ENCODE measurements at regions not wholly inside any gene's neighbourhood (a gene's known extent, or its start where the extent isn't known, plus 50 kb on each side); places are given as distances from the start of the nearest gene placed in this dataset.

- Mint-ChIP-seq H3K9me3 (no peaks in the 10 kb centered on the region), H3K36me3 (no peaks in the 10 kb centered on the region), H3K4me3 (no peak overlapping the region), H3K27me3 (peaks cover 10% of the 10 kb centered on the region), H3K4me1 (no peaks in the 10 kb centered on the region), H3K27ac (no peak overlapping the region)
These were observed 82.4 kb upstream of the RTL6 start for GRCh38 chr22:44580176-44581095.

DNA sequence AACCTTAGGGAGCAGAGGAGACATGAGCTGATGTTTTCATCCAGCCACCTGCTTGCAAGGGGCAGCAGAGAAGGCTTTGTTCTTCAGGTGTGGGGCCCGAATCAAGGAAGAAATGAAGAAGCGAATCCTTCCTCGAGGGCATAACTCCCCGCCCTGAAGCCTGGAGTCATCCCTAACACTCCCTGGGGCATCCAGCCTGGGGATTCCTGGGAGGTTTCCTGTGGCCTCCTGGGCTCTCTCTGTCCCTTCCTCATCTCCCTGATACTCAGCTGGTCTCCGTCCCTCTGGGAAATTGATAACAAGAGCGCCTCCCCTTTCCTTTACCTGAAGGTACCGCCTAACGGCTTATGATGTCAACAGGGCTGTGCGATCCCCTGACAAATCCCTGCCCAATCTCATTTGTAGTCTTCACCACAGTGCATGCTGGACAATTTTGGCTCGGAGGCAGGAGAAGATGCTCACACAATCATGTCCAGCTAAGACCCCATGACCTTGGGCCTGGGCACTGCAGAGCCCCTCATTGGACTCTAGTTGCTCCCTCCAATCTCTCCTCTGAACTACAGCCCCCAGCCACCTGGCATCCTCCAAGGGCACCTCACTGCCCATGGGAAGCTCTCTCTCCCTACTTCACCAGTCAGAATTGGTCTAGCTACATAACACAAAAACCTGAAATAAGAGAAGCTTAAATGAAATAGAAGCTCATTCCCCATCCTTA, 80.6 kb upstream of the RTL6 start:
- no peak overlapping the region for H3K4me3 Mint-ChIP-seq
- H3K27me3 Mint-ChIP-seq: peaks cover 13% of the 10 kb centered on the region

DNA sequence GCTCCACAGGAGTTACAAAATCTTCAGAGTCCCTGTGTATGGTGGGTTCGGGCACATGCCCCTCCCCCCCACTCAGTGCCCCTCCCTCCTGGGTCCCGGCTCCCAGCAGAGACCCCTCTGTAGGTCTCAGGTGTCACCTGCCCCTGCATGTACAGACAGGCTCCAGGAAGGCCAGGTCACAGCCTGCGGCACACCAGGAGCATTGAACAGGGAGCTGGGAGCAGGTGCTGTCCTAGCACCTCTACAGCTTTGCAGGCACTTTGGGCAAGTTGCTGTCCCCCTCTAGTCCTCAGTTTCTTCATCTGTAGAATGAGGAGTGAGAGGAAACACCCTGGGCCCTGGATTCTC, 80.1 kb upstream of the RTL6 start:
- Mint-ChIP-seq H3K4me3 (no peak overlapping the region), H3K27ac (no peak overlapping the region), H3K27me3 (peaks cover 13% of the 10 kb centered on the region), H3K4me1 (no peaks in the 10 kb centered on the region), H3K9me3 (no peaks in the 10 kb centered on the region), H3K36me3 (no peaks in the 10 kb centered on the region)

More for the DNA sequence above, 80.6 kb upstream of the RTL6 start:
- Mint-ChIP-seq H3K9me3 (no peaks in the 10 kb centered on the region), H3K27ac (no peak overlapping the region), H3K4me1 (no peaks in the 10 kb centered on the region), H3K36me3 (no peaks in the 10 kb centered on the region)

DNA sequence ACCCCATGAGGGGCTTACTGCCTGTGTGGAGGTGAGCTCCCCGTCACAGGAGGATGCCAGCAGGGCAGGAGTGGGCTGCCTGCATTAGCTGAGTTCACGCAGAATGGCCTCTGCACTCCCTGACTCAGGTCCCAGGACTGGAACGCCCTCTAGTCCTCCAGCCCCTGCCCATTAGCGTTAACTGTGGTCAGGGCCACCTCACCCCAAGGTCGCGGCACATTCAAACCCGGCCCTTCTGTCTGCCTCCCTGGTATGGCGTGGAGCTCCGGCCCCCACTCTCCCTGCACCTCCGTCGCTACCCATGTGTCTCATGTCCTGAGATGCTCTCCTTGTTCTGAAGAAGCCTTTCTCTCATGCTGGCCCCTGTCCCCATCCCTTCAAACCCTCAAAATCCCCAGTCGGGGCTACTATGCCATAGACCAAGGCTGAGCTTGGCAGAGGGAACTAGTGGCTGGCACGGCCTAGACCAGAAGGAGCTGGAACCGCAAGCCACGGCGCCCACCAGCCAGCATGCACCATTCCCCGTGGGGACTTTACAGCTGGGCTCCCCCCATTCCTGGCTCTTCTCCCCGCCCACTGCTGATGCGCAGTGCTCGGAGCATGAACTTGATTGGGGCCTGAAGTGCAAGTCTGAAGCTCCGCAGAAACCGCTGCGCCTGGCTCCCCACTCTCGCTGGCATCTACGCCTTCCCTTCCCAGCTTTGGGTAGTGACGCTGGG, 79.5 kb upstream of the RTL6 start:
- Mint-ChIP-seq H3K27me3 (peaks cover 11% of the 10 kb centered on the region), H3K36me3 (no peaks in the 10 kb centered on the region), H3K9me3 (no peaks in the 10 kb centered on the region), H3K27ac (no peak overlapping the region), H3K4me3 (no peak overlapping the region), H3K4me1 (no peaks in the 10 kb centered on the region)

GRCh38 chr22:44576311-44577260, 78.6 kb upstream of the RTL6 start:
- Mint-ChIP-seq H3K27me3 (peaks cover 11% of the 10 kb centered on the region), H3K4me1 (no peaks in the 10 kb centered on the region), H3K4me3 (no peak overlapping the region), H3K27ac (no peak overlapping the region), H3K36me3 (no peaks in the 10 kb centered on the region), H3K9me3 (no peaks in the 10 kb centered on the region)

DNA sequence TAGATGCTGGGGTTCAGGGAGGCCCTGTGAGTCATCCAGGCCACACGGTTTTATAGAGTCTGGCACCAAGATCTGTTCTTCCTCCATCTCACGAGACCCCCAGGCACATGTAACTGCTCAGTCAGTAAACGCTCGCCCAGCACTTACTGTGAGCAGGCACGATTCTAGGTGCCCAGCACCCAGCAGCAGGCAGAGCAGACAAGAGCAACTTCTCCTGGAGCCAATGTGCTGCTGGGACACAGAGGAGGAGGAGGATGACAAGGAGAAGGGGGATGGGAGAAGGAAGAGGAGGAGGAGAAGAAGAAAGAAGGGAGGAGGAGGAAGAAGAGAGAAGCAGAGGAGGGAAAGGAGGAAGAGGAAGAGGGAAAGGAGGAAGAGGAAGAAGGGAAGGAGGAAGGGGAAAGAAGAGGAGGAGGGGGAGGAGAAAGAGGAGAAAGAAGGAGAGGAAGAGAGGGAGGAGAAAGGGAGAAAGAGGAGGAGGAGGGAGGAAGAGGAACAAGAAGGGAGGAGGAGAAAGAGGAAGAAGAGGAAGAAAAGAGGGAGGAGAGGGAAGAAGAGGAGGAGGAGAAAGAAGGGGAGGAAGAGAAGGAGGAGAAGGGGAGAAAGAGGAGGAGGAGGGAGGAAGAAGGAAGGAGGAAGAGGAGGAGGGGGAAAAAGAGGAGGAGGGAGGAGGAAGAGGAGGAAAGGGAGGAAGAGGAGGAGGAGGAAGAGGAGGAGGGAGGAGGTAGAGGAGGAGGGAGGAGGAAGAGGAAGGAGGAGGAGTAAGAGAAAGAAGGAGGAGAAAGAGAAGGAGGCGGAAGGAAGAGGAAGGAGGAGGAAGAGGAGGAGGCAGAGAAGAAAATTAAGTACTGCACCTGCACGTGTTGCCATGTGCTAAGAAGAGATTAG, 77.6 kb upstream of the RTL6 start:
- no peak overlapping the region for H3K27ac Mint-ChIP-seq
- no peak overlapping the region for H3K4me3 Mint-ChIP-seq
- no peaks in the 10 kb centered on the region for H3K9me3 Mint-ChIP-seq
- peaks cover 11% of the 10 kb centered on the region for H3K27me3 Mint-ChIP-seq
- no peaks in the 10 kb centered on the region for H3K36me3 Mint-ChIP-seq
- no peaks in the 10 kb centered on the region for H3K4me1 Mint-ChIP-seq

- no peaks in the 10 kb centered on the region for H3K36me3 Mint-ChIP-seq
- peak overlapping the region; percentile 77 for H3K27ac Mint-ChIP-seq
- no peaks in the 10 kb centered on the region for H3K9me3 Mint-ChIP-seq
- H3K27me3 Mint-ChIP-seq: peaks cover 11% of the 10 kb centered on the region
- H3K4me3 Mint-ChIP-seq: no peak overlapping the region
- H3K4me1 Mint-ChIP-seq: no peaks in the 10 kb centered on the region
These were observed 76.8 kb upstream of the RTL6 start for GRCh38 chr22:44574640-44575380.

GRCh38 chr22:44574057-44574639, 76.1 kb upstream of the RTL6 start:
- H3K27me3 Mint-ChIP-seq: peaks cover 11% of the 10 kb centered on the region
- no peaks in the 10 kb centered on the region for H3K36me3 Mint-ChIP-seq
- H3K27ac Mint-ChIP-seq: peak overlapping the region; percentile 77
- no peak overlapping the region for H3K4me3 Mint-ChIP-seq
- no peaks in the 10 kb centered on the region for H3K4me1 Mint-ChIP-seq
- no peaks in the 10 kb centered on the region for H3K9me3 Mint-ChIP-seq

- Mint-ChIP-seq H3K4me3 (no peak overlapping the region), H3K4me1 (no peaks in the 10 kb centered on the region), H3K36me3 (no peaks in the 10 kb centered on the region), H3K9me3 (no peaks in the 10 kb centered on the region), H3K27ac (no peak overlapping the region), H3K27me3 (peaks cover 5% of the 10 kb centered on the region)
These were observed 75.4 kb upstream of the RTL6 start for GRCh38 chr22:44573451-44573850.

GRCh38 chr22:44572414-44573207, 74.6 kb upstream of the RTL6 start:
- H3K4me1 Mint-ChIP-seq: no peaks in the 10 kb centered on the region
- H3K9me3 Mint-ChIP-seq: no peaks in the 10 kb centered on the region
- no peak overlapping the region for H3K4me3 Mint-ChIP-seq
- H3K36me3 Mint-ChIP-seq: no peaks in the 10 kb centered on the region
- H3K27me3 Mint-ChIP-seq: peaks cover 5% of the 10 kb centered on the region
- no peak overlapping the region for H3K27ac Mint-ChIP-seq

DNA sequence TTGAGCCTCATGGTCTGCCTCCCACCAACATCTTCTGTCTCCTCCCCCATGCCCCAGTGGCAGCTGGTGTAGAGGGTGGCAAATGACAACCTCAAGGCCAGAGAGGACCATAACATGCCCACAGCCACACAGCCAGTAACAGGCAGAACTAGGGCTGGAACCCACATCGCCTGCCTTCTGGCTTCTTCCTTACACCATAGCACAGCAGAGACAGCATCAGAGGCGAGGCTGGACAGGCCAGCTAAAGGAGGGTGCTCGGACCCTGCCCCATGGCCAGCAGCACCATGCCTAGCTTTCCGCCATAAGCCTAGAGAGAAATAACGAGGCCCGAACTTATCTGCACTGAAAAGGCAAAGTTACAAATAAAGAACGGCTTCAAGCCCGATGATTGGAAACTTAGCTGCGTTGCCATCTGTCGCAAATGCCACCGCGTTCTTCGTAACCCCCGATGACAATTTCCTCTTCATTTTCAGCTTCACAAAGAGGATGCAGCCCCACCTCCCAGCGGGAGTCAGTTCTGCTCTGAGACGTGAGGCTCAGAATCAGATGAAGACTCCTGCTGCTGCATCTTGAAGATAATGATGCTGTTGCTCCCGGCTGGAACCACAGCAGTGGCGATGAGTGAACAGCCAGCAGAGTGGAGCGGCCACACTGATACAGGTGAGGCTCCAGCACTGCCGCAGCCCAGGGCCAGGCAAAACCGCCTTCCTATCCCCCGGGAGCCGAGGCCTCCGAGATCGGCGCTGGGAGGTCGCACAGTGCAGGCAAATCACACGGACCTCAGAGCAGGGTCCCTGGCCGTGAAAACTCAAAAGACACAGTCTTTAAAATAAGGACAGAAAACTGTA, 73.8 kb upstream of the RTL6 start:
- H3K9me3 Mint-ChIP-seq: no peaks in the 10 kb centered on the region
- no peaks in the 10 kb centered on the region for H3K4me1 Mint-ChIP-seq
- no peak overlapping the region for H3K27ac Mint-ChIP-seq
- H3K36me3 Mint-ChIP-seq: no peaks in the 10 kb centered on the region
- H3K27me3 Mint-ChIP-seq: peaks cover 5% of the 10 kb centered on the region
- H3K4me3 Mint-ChIP-seq: no peak overlapping the region
